ENCODE measurements at regions not wholly inside any gene's neighbourhood (a gene's known extent, or its start where the extent isn't known, plus 50 kb on each side); places are given as distances from the start of the nearest gene placed in this dataset.

GRCh38 chr13:103931885-103932284 lies 865.7 kb upstream of the SLC10A2 start:
- TF ChIP-seq CTCF (IDR thresholded peaks at IDR 0.05) = no peak
- peaks cover 0 to 11% of the 10 kb centered on the region in 2 donors for H3K9me3 ChIP-seq
- no peaks in the 10 kb centered on the region for H3K27me3 ChIP-seq
- H3K27ac ChIP-seq = no peak overlapping the region
- H3K4me3 ChIP-seq = no peak overlapping the region
- no peaks in the 10 kb centered on the region for H3K4me1 ChIP-seq
- no peak for DNase-seq (ENCODE audit: low spot score)
- no peaks in the 10 kb centered on the region for H3K36me3 ChIP-seq

- no peak for TF ChIP-seq CTCF (IDR thresholded peaks at IDR 0.05)
- Histone ChIP-seq H3K4me3 (no peak overlapping the region), H3K27me3 (no peaks in the 10 kb centered on the region), H3K9me3 (peaks cover 0 to 11% of the 10 kb centered on the region in 2 donors), H3K36me3 (no peaks in the 10 kb centered on the region), H3K27ac (no peak overlapping the region), H3K4me1 (no peaks in the 10 kb centered on the region)
- no peak for DNase-seq (ENCODE audit: low spot score)
Observed at GRCh38 chr13:103931331-103931845, 865.2 kb upstream of the SLC10A2 start.

GRCh38 chr13:103926118-103926517 lies 859.9 kb upstream of the SLC10A2 start:
- DNase-seq (ENCODE audit: low spot score) = no peak

GRCh38 chr13:103908911-103909310 lies 842.7 kb upstream of the SLC10A2 start:
- Histone ChIP-seq H3K27me3 (no peaks in the 10 kb centered on the region), H3K9me3 (no peaks in the 10 kb centered on the region), H3K4me1 (no peaks in the 10 kb centered on the region), H3K27ac (no peak overlapping the region), H3K4me3 (no peak overlapping the region), H3K36me3 (no peaks in the 10 kb centered on the region)
- no peak for TF ChIP-seq CTCF (IDR thresholded peaks at IDR 0.05)
- no peak for DNase-seq (ENCODE audit: low spot score)

More at GRCh38 chr13:103926118-103926517, 859.9 kb upstream of the SLC10A2 start:
- Histone ChIP-seq H3K36me3 (no peaks in the 10 kb centered on the region), H3K9me3 (no peaks in the 10 kb centered on the region), H3K27me3 (no peaks in the 10 kb centered on the region), H3K4me3 (no peak overlapping the region), H3K4me1 (no peaks in the 10 kb centered on the region), H3K27ac (no peak overlapping the region)
- TF ChIP-seq CTCF (IDR thresholded peaks at IDR 0.05) = no peak

- Histone ChIP-seq H3K9me3 (no peaks in the 10 kb centered on the region), H3K27me3 (no peaks in the 10 kb centered on the region), H3K36me3 (no peaks in the 10 kb centered on the region), H3K4me1 (no peaks in the 10 kb centered on the region), H3K4me3 (no peak overlapping the region), H3K27ac (no peak overlapping the region)
- no peak for DNase-seq (ENCODE audit: low spot score)
- no peak for TF ChIP-seq CTCF (IDR thresholded peaks at IDR 0.05)
Observed at GRCh38 chr13:103908274-103908673, 842.1 kb upstream of the SLC10A2 start.

GRCh38 chr13:103903790-103904189 lies 837.6 kb upstream of the SLC10A2 start:
- no peak for TF ChIP-seq CTCF (IDR thresholded peaks at IDR 0.05)
- Histone ChIP-seq H3K36me3 (no peaks in the 10 kb centered on the region), H3K4me3 (no peak overlapping the region), H3K9me3 (peaks cover 0 to under 1% of the 10 kb centered on the region in 2 donors), H3K4me1 (no peaks in the 10 kb centered on the region), H3K27ac (no peak overlapping the region), H3K27me3 (no peaks in the 10 kb centered on the region)
- no peak for DNase-seq (ENCODE audit: low spot score)

Measured in right atrium auricular region (tissue), 2 donors.